Superior temporal gyrus (tissue), 1 donor: ENCODE measurements at regions not wholly inside any gene's neighbourhood (a gene's known extent, or its start where the extent isn't known, plus 50 kb on each side); places are given as distances from the start of the nearest gene placed in this dataset.
"Not testable (repeated sequence)": the region's sequence is repeated elsewhere in the genome, so short reads cannot be mapped to it uniquely, and the experiment has no call there.

Experiments used
- DNase-seq: peaks from one replicate; pipeline ENCODE4 v3.0.0-alpha.2; 2016; ENCODE audit errors: extremely low spot score

DNA sequence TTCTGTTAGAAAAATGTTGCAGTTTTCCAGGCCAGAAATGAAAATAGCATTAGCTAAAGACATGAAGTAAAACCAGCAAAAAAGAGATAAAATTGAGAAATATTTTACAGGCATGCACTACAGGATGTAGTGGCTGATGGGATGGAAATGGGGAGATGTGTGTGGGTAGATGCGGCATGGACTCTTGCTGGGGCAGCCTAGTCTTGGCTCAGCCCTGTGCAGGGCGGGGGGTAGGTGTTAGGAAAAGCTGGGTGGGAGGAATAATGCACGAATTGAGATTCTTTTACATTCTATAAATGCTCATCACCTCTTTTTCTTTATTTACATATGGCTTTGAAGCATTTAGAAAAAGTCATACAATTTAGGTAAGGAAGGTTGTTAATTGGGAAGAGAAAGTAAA, 334.2 kb downstream of the NUP35 start:
- no peak for DNase-seq

DNA sequence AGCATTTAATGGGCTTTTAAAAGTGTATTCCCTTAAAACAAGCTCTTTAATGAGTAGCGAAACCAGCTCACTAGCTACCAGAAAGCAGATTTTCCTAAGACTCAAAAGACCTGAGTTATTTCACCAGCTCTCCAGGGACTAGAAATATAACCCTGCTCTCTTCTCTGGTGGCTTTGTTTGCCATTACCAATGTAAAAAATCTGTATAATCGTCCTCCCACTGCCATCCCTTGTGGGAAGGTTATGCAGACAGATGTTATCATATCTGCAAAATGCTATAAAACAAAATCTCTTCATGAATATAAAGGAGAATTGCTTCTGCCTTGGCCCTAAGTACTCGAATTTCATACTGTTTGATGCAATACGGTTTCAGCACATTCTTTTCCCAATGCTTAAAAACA, 335.2 kb downstream of the NUP35 start:
- DNase-seq, result no peak

DNA sequence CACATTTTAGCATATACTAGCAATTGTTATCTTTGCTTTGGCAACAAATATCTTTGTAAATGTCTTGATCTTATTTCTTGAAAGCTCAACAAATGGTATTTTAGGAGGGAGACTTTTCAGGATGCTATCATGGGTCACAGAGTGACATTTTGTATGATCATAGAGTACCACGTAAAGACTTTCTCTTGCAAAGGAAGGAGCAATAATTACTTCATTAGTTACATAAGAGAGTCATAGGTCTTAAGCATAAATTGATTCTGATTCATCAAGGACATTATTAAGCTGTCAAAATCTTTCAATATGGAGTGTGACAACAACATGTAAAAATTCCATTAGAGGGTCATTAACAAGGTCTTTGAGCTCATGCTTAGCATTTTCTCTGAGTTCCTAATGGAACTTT, 339.6 kb downstream of the NUP35 start:
- DNase-seq, result no peak

DNA sequence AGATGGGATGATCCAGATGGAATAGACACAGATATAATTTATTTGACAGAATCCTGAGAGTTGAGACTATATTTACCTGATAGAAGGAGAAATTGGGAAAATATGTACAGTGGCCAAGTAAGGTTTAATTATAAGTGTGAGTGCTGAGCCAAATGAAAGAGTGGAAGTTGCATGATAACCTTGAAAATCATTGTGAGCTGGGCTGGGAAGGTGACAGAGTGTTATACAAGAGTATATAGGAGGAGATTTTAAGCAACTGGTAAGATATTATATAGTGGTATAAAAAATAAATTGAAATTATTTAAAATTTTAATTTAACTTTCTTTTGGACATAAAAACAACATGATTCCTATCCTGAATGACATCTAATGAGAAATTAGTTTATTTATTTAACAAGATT, 340.8 kb downstream of the NUP35 start:
- DNase-seq, result no peak

DNA sequence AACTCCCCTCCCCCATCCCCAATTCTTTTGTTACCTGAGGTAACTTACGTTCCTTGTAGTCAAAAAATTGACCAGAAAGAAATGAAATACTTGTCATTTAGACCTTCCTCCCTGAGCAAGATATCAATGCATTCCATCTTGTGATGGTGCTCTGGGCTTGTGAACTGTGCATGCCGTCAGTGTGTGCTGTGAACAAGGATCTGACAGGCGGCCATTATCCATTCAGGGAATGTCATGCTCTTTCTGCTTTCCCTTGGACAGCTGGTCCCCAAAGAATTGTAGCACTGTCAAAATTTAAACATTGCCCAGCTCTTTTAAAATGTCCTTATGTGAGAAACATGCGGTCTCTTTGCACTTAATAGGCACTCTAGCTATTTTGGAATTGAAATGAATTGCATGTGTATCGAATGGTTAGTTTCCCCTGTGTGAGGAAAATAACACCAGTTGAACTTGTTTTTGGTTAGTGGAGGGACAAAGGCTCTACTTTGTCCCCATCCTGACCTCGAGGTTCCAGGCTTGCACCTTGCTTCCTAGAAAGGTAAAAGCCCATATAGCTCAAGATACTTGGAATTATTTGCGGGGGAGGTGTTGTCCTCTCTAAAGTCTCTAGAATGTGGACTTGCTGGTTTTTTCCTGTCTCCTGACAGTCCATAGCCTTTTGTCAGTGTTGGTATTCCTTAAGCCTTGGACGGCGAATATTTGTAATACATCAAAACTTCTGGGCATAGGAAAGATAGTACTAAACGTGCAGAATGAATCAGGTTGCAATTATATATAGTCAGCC, 350.9 kb downstream of the NUP35 start:
- DNase-seq, result no peak

DNA sequence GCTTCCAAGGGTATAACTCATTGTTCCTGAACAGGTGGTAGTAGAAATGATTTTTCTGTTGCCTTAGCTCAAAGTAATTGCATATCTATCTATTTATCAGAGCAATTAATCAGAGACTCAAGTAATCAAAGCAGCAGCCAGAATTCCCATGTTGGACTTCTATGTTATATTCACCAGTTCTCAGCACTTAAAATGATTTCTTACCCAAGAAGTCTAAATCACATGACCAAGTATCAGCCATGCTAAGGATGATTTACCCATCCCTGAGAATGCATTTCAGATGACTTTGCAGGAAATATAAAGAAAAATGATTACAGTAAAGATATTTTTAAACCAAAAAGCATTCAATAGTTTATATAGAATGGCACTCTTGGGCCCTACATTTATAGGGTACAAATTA, 352.2 kb downstream of the NUP35 start:
- DNase-seq, result no peak

DNA sequence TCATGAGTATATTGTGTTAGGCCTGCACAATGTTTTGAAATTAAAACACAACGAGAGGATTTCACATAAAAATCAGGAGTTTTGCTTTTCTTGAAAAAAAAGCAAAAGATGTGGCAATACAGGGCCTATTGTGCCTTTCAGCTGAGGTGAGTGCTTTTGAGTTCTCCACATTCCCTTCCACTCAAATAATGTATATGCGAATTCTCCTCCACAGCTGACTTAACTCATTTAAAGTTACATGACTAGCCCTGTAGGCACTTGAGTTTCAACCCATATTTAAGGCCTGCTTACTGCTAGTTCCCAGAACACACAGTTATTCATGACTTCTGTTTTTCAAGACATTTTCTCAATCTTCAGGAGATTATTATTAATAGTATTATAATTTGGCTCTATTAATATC, 353.1 kb downstream of the NUP35 start:
- DNase-seq, result no peak

DNA sequence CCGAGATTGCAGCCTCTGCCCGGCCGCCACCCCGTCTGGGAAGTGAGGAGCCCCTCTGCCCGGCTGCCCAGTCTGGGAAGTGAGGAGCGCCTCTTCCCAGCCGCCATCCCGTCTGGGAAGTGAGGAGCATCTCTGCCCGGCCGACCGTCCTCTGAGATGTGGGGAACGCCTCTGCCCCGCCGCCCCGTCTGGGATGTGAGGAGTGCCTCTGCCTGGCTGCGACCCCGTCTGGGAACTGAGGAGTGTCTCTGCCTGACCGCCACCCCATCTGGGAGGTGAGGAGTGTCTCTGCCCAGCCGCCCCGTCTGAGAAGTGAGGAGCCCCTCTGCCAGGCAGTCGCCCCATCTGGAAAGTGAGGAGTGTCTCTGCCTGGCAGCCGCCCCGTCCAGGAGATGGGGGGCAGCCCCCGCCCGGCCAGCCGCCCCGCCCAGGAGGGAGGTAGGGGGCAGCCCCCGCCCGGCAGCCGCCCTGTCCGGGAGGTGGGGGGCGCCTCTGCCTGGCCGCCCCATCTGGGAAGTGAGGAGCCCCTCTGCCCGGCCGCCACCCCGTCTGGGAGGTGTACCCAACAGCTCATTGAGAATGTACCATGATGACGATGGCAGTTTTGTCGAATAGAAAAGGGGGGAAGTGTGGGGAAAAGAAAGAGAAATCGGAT, 354.8 kb downstream of the NUP35 start:
- not testable (repeated sequence) for DNase-seq

DNA sequence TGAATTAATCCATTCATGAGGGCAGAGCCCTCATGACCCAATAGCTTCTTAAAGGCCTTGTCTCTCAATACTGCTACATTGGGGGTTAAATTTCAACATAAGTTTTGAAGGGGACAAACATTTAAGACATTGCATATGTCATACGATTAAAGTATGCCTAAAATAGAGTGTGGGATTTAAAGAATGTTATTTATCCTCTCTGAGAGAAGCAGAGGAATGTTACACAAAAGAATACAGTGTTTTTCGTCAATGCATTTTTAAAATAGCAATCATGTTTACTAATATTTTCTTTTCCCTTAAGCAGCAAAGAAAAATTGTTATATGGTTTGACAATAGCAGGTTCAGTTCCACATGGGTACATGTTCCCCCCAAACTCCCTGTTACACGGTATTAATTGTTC, 363.1 kb downstream of the NUP35 start:
- DNase-seq, result no peak

DNA sequence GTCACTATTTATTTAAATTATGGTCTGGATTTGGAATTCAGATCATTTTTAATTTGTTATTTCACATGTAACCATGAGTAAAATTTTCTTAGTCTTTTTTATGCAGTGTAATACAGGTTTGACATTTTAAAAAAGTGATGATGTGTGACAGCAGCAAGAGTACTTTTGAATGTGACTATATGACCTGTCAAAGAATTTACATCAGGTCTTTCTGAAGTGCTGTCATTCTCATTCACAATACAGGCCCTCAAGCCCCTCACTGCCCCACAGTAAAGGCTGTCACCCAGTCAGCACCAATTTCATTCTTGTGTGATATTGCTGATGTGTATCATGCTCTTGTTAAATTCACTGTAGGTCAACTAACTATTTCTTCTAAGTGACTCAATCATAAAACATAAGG, 364.2 kb downstream of the NUP35 start:
- no peak for DNase-seq

DNA sequence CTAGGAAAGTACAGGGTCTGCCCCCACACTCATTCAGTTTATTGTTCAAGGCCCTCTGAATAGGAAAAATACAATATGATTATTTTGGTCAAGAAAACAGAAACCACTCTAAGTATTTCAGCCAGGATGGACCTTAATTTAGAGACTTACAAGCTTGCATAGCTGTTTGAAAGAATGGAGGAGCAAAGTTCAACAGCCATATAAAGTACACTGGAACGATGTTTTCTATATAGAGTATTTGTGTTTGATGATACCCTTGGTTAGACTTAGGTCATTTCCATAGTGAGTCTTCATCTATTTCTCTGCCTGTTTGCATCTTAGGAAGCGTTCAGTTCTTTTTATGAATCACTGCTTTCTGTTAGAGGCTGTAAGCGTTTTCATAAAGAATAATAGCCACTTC, 366.2 kb downstream of the NUP35 start:
- DNase-seq, result no peak

DNA sequence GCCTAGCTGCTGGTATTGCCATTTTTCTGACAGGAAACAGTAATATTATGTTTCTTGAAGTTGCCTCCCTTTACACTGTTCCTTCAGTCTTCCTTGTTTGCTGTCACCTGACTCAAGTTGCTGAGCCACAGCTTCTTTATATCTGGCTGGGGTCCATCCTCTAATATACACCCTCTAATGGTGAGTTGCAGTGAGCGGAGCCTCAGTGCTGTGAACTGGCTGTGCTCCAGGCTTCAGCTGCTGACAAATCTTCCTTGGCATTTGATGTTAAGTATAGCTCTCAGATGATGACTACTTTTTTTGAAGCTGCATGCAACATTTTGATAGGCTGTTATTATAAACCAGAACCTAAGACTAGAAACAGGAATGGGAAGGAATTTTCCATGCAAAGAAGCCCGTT, 366.7 kb downstream of the NUP35 start:
- peak; percentile 71 for DNase-seq

DNA sequence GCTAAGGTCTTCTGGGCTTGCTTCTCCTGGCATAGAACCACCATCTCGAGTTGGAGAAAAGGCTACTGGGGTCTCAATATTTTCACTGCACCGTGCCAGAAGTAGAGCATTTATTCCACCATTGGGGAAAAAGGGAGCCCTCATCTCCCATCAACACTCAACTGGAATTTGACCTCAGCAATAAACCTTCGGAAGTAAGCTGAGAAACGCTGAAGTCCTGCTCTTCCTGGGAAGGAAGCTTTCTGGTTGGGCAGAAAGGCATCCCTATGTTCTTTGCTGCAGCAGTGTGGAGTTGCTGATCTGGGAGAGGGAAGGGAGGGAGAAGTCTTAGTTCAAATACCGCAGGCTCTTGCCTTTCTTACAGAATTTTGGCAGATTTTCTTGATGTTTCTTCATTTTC, 368.8 kb downstream of the NUP35 start:
- DNase-seq, result no peak

DNA sequence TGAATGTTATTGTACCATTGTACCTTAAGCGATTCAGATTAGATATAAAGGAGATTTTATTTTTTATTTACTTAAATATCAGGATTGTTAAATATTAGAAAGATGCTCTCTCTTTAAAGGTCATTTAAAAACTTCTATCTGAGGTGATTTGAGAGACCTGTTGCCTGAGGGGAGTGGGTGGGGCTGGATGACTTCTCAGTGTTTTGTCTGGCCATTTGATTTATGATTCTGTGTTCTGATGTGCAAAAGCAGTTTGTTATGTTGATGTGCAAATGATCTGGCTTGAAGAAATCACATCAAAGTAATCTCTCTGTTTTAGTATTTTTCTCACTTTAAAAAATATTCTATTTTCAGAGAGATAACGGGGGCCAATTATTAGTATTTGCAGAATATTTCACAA, 370.8 kb downstream of the NUP35 start:
- DNase-seq, result no peak

DNA sequence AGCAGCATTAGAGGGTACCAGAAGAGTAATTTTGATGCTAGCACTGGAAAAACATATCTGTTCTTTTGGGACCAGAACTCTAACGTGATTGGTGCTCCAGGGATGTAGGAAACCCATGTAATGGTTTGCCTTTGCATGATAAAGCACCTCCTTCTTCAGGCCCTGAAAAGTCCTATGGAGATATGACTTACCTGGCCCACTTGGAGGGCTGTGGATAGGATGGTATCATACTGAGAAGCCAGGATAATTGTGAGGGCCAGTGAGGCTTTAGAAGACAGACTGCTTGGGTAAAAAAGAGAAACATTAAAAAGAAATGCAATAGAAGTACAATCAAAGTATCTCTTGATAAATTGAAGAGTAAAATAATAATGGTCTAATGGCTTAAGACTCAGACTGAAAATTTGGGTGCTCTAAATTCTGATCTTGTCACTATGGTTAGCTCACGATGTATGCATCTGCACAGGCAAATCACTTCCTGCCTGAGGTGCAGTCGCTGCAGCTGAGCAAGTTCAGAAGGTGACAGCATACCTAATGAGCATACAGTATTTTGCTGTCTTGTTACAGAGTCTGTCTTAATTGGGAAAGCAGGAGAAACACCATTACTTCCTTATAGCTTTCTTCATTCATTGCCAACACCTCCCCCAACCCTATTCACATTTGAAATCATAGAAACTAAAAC, 371.5 kb downstream of the NUP35 start:
- no peak for DNase-seq

DNA sequence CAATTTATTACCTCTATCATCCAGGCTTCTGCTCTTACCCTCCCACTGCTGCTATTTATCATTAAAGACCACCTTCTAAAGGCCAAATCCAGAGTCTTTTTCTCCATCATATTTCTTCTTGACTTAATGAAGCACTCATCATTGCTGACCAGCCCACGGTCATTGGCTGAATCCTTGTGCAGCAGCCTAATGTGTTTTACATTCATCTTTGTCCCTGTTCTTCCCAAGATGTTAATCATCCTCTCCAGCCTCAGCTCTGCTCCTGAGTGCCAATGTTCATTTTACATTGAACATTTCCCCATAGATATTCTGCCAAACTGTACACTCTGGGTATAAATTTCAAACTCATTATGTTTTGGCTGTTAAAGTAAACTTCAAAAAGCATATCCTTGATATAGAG, 373.6 kb downstream of the NUP35 start:
- DNase-seq, result no peak

DNA sequence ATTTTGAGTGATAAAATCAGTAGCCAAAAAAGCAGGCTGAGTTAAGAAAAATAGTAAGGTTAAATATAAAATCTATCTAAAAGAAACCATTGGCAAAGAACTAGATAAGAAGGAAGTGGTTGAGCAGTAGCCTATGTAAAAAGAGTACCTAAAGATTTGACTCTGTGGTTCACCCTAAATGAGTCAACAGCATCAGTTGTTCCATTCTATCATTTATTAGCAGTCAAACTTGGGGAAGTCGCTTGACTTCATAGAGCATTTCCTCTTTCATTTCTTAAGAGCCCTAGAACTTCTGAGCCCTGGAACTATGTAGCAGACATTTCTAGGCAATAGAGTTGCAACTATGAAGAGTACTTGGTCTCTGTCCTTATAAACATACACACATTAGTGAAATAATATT, 381.7 kb downstream of the NUP35 start:
- DNase-seq, result no peak

DNA sequence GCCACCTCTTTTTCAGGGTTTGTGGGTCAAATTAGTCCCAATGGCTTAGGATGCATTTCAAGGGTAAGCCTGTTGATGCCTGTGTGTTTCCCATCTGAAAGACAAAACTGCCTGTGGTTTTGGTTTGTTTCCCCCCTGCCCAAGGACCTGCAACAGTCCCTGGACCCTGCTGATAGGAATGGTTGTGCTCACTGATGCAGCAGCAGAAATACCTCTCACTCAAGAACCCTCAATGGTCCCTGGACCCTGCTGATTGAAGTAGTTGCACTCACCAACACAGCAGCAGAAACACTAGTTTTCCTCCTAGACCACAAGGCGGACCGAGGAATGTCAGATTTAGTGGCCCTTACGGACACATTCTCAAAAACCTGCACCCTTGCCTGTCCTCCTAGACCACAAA, 386.9 kb downstream of the NUP35 start:
- DNase-seq, result no peak

DNA sequence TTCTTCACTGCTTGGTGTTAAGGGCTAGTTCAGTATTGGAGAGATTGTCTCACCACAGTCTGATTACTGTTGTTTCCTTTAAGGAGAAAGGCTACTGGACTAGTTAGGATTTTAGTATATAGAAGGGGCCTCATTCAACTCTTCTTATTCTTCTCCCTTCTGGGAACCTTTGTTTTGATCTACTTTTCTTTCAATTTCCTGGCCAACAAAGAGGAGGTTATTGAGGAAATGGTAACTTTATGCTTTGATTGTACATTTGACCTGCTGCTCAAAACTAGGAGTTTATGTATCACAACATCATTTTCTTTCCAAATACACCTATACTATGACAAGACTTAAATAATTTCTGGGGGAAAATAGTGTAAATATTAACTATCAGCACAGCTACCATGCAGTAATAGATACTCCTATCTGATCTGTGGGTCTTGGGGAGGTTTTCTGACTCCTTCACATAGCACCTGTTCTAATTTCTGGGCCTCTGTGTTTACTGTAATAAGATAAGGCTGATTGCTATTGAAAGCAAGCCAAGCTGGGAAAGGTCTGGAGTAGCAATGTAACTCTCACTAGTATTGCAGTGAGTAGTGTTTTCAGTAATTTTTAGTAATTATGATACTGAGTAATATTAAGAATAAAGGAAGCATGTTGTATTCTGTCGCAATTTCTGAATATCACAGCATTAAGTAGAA, 395.3 kb downstream of the NUP35 start:
- no peak for DNase-seq

DNA sequence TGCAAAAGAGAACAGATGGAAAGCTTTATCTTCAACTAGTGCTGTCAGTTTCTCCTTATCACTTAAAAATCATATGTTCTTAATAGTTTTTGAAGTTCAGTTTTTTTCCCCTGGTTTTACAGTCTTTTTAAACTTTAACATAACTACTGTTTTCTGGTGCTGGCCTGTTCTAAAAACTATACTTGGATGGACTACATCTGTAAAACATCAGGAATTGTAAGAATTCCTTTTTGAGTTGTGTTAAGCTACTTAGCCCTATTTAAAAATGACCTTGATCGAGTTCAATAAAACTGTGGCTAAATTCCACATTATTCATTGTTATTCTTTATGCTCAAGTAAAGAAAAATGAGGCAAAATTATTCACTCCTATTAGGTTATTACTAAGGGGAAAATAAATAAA, 397.7 kb downstream of the NUP35 start:
- DNase-seq, result no peak

DNA sequence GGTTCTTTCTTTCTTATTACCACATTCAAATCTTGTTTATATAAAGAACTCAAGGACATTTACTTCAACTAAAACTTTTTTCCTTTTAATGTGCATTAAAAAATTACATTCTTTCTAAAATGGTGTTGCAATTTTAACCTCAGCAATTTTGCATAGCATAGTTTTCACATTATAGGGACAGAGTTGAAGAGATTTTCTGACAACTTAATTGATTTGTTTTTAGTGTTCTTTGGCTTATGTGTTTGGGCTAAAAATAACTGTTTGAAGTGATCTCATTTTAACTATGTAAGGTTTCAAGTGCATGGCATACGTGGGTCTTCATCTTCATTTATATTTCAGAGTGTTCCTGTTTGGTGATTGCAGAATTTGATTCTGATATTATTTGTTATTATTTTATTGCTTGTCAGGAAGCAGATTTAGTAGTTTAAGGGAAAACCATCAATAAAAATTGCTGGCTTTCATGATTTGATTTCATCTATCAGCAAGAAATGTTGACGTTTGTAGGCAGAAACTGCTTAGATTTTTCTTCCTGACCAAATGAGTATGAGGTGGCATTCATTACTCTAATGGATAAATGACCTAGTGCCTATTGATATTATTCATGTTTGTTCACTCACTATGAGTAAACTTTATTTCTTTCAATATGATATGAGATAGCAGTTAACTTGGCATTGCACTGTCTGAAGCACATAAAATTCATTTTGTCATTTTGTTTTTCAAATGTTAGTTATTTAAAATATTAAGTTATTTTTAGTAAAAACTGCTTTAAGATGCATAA, 398.4 kb downstream of the NUP35 start:
- DNase-seq, result no peak
